H1 (cell line): ENCODE measurements at regions not wholly inside any gene's neighbourhood (a gene's known extent, or its start where the extent isn't known, plus 50 kb on each side); places are given as distances from the start of the nearest gene placed in this dataset.

ENCODE experiments used
- CTCF ChIA-PET: fragments of 300-600 bp; sonication (Branson Sonifier 250); formaldehyde crosslinking; loops from one replicate; lab custom pipeline; 2021; ENCODE audit not compliant: partially characterized antibody; lab: Charles Lee
- POLR2A ChIA-PET: fragments of 300-600 bp; sonication (Branson Sonifier 250); formaldehyde crosslinking; loops from one replicate; lab custom pipeline; 2021; ENCODE audit warnings: inconsistent platforms; ENCODE audit not compliant: partially characterized antibody; lab: Charles Lee
- DNase-seq, 2 experiments: peaks; one replicate each; pipeline versions ENCODE4 v3.0.0 to v3.0.0-alpha.2; 2010 to 2022; ENCODE audit warnings: low spot score in 2 of 2, low read depth in 1 of 2, mixed read lengths in 1 of 2
- FAIRE-seq: peaks from 2 replicates; lab custom pipeline; 2011; peaks lifted over from hg19 to GRCh38; lab: Jason Lieb, UNC
- H2AFZ ChIP-seq: 2 replicates; pipeline ENCODE4 v1.8.1; 2012; ENCODE audit warnings: low read length, inconsistent platforms
- H2AK5ac ChIP-seq: 2 replicates; pipeline ENCODE4 v1.6.1; 2013; ENCODE audit warnings: low read depth, low read length
- H2BK120ac ChIP-seq: replicated peaks from 2 replicates; pipeline ENCODE3; 2013; ENCODE audit warnings: low read depth, low read length, inconsistent platforms
- H2BK12ac ChIP-seq: 2 replicates; pipeline ENCODE4 v1.6.1; 2013; ENCODE audit warnings: low read depth, low read length
- H2BK15ac ChIP-seq: 2 replicates; pipeline ENCODE4 v1.6.1; 2013; ENCODE audit warnings: low read length
- H2BK20ac ChIP-seq: 2 replicates; pipeline ENCODE4 v1.6.1; 2013; ENCODE audit warnings: low read length
- H2BK5ac ChIP-seq: 2 replicates; pipeline ENCODE4 v1.6.1; 2013; ENCODE audit warnings: low read depth, low read length
- H3K14ac ChIP-seq: 2 replicates; pipeline ENCODE4 v1.6.1; 2013; ENCODE audit warnings: inconsistent platforms; ENCODE audit not compliant: insufficient read length
- H3K18ac ChIP-seq: 2 replicates; pipeline ENCODE4 v1.6.1; 2013; ENCODE audit warnings: low read length; ENCODE audit errors: extremely low read depth
- H3K23ac ChIP-seq: 2 replicates; pipeline ENCODE4 v1.6.1; 2013; ENCODE audit warnings: inconsistent platforms; ENCODE audit not compliant: insufficient read length
- H3K23me2 ChIP-seq: 2 replicates; pipeline ENCODE4 v1.6.1; 2013; ENCODE audit warnings: low read depth, low read length
- H3K27ac ChIP-seq: 2 replicates; pipeline ENCODE4 v1.6.1; 2011; ENCODE audit warnings: low read depth, low read length, inconsistent platforms
- H3K27me3 ChIP-seq, 4 experiments: replicated peaks in 1 of 4; 1 replicate in 1 of 4; 2 replicates in 3 of 4; pipeline versions ENCODE4 v1.6.1 to v1.8.1; 2011 to 2013; ENCODE audit warnings: low read length in 3 of 4, mild to moderate bottlenecking in 3 of 4, inconsistent platforms in 2 of 4, mixed read lengths in 2 of 4, moderate library complexity in 1 of 4; ENCODE audit not compliant: control insufficient read depth in 3 of 4, insufficient read depth in 3 of 4; ENCODE audit errors: extremely low read depth in 1 of 4
- H3K36me3 ChIP-seq, 4 experiments: 2 replicates each; pipeline versions ENCODE4 v1.6.1 to v1.8.1; 2011 to 2013; ENCODE audit warnings: mild to moderate bottlenecking in 4 of 4, low read length in 3 of 4, moderate library complexity in 2 of 4, control low read depth in 1 of 4, inconsistent platforms in 1 of 4; ENCODE audit not compliant: insufficient read depth in 4 of 4, control insufficient read depth in 2 of 4
- H3K4ac ChIP-seq: replicated peaks from 2 replicates; pipeline ENCODE3; 2013; ENCODE audit warnings: low read length, low read depth, mixed read lengths, inconsistent platforms; ENCODE audit not compliant: insufficient read length
- H3K4me1 ChIP-seq, 4 experiments: replicated peaks in 1 of 4; 1 replicate in 1 of 4; 2 replicates in 3 of 4; pipeline versions ENCODE4 v1.6.1 to v1.8.1; 2011 to 2013; ENCODE audit warnings: low read length in 3 of 4, inconsistent platforms in 2 of 4, mixed read lengths in 1 of 4; ENCODE audit not compliant: insufficient read depth in 4 of 4, control insufficient read depth in 3 of 4
- H3K4me2 ChIP-seq, 2 experiments: 2 replicates each; pipeline versions ENCODE4 v1.6.1 to v1.8.1; 2011 to 2013; ENCODE audit warnings: low read depth in 2 of 2, low read length in 2 of 2, control low read depth in 1 of 2, inconsistent platforms in 1 of 2, mild to moderate bottlenecking in 1 of 2; ENCODE audit not compliant: insufficient read depth in 1 of 2
- H3K4me3 ChIP-seq, 4 experiments: fragments of 200-600, 300-600 bp in 1 of 4; sonication (generic), shearing (Covaris generic), sonication (Bioruptor Twin) in 1 of 4; 2 replicates each; pipeline versions ENCODE4 v1.5.1 to v1.8.1; 2011 to 2016; ENCODE audit warnings: low read length in 4 of 4, low read depth in 3 of 4, control low read depth in 2 of 4, inconsistent platforms in 2 of 4, mild to moderate bottlenecking in 2 of 4, mixed read lengths in 1 of 4, moderate library complexity in 1 of 4; ENCODE audit not compliant: insufficient read depth in 2 of 4; ENCODE audit errors: extremely low read depth in 1 of 4
- H3K56ac ChIP-seq: replicated peaks from 2 replicates; pipeline ENCODE3; 2013; ENCODE audit warnings: low read depth, mild to moderate bottlenecking, mixed read lengths, low read length, inconsistent platforms; ENCODE audit not compliant: insufficient read length
- H3K79me1 ChIP-seq: 2 replicates; pipeline ENCODE4 v1.6.1; 2013; ENCODE audit warnings: low read depth, low read length, control low read depth
- H3K79me2 ChIP-seq, 2 experiments: 2 replicates each; pipeline versions ENCODE4 v1.6.1 to v1.8.1; 2012 to 2013; ENCODE audit warnings: low read length in 2 of 2, mild to moderate bottlenecking in 2 of 2, inconsistent platforms in 1 of 2; ENCODE audit not compliant: insufficient read depth in 2 of 2, control insufficient read depth in 1 of 2
- H3K9ac ChIP-seq, 4 experiments: replicated peaks in 1 of 4; 1 replicate in 1 of 4; 2 replicates in 3 of 4; pipeline versions ENCODE4 v1.6.1 to v1.8.1; 2011 to 2013; ENCODE audit warnings: low read depth in 3 of 4, low read length in 3 of 4, control low read depth in 2 of 4, mild to moderate bottlenecking in 2 of 4, moderate library complexity in 2 of 4, inconsistent platforms in 1 of 4; ENCODE audit errors: extremely low read depth in 1 of 4
- H3K9me3 ChIP-seq, 2 experiments: 2 replicates each; pipeline versions ENCODE4 v1.6.1 to v1.8.1; 2012 to 2013; ENCODE audit warnings: mild to moderate bottlenecking in 2 of 2, moderate library complexity in 2 of 2, control low read depth in 1 of 2, inconsistent platforms in 1 of 2, low read depth in 1 of 2, low read length in 1 of 2, mixed read lengths in 1 of 2; ENCODE audit not compliant: insufficient read depth in 2 of 2
- H4K20me1 ChIP-seq, 2 experiments: replicated peaks in 1 of 2; 2 replicates each; pipeline versions ENCODE3 to v1.8.1; 2011 to 2013; ENCODE audit warnings: inconsistent platforms in 2 of 2, low read length in 2 of 2, mild to moderate bottlenecking in 1 of 2; ENCODE audit not compliant: insufficient read depth in 2 of 2, control insufficient read depth in 1 of 2
- H4K5ac ChIP-seq: 2 replicates; pipeline ENCODE4 v1.6.1; 2013; ENCODE audit warnings: low read length, low read depth, mixed read lengths, inconsistent platforms; ENCODE audit not compliant: insufficient read length
- H4K8ac ChIP-seq: 2 replicates; pipeline ENCODE4 v1.8.0; 2013; ENCODE audit warnings: mild to moderate bottlenecking, moderate library complexity, low read length, inconsistent platforms; ENCODE audit not compliant: insufficient read depth; ENCODE audit errors: extremely low read depth
- H4K91ac ChIP-seq: replicated peaks from 2 replicates; pipeline ENCODE3; 2013; ENCODE audit warnings: low read length, mixed read lengths, inconsistent platforms; ENCODE audit not compliant: insufficient read length
- GABPA ChIP-seq: IDR thresholded peaks from 2 replicates; pipeline ENCODE4 v1.6.1; 2011; ENCODE audit warnings: mild to moderate bottlenecking, low read length, moderate library complexity, borderline replicate concordance; ENCODE audit not compliant: insufficient read depth
- JUN ChIP-seq: IDR thresholded peaks from 2 replicates; pipeline ENCODE4 v1.6.1; 2011; ENCODE audit warnings: low read depth, mild to moderate bottlenecking, improper control_type of control experiment, low read length
- JUND ChIP-seq: IDR thresholded peaks from 2 replicates; pipeline ENCODE4 v1.6.1; 2011; ENCODE audit warnings: mild to moderate bottlenecking, improper control_type of control experiment, low read length
- MAX ChIP-seq: IDR thresholded peaks from 2 replicates; pipeline ENCODE4 v1.6.1; 2012; ENCODE audit warnings: inconsistent platforms
- POLR2A ChIP-seq, 2 experiments: IDR thresholded peaks; 1 replicate in 1 of 2; 2 replicates in 1 of 2; pipeline ENCODE4 v1.6.1; 2011; ENCODE audit warnings: low read depth in 2 of 2, low read length in 2 of 2, mild to moderate bottlenecking in 2 of 2; ENCODE audit errors: control extremely low read depth in 1 of 2
- SIN3A ChIP-seq, 2 experiments: IDR thresholded peaks in 1 of 2; conservative IDR thresholded peaks in 1 of 2; 2 replicates each; pipeline ENCODE4 v1.6.1; 2011 to 2012; ENCODE audit warnings: low read length in 2 of 2, improper control_type of control experiment in 1 of 2, low read depth in 1 of 2, mild to moderate bottlenecking in 1 of 2
- WGBS, 2 experiments: shearing (Covaris generic) in 1 of 2; methylation state at CpG; one replicate each; pipeline versions ENCODE4 v1.1.6 to v1.1.7; 2013 to 2015; ENCODE audit warnings: low lambda C conversion rate in 2 of 2, mixed read lengths in 2 of 2, inconsistent platforms in 1 of 2, low coverage in 1 of 2, missing lambda C conversion rate in 1 of 2; ENCODE audit not compliant: insufficient replicate concordance in 2 of 2, insufficient coverage in 1 of 2, insufficient read length in 1 of 2; ENCODE audit errors: extremely low coverage in 1 of 2, missing lambda C conversion rate in 1 of 2; 5-methylcytosine and 5-hydroxymethylcytosine counted together

GRCh38 chr3:63753995-63754394, 65.1 kb upstream of the C3orf49 start:
- TF ChIP-seq GABPA (no peak), JUND (no peak), JUN (no peak), POLR2A (IDR thresholded peaks at IDR 0.05; ENCODE audit: control extremely low read depth in 1 of 2, low read depth in 2 of 2, low read length in 2 of 2) (no peak), SIN3A (conservative IDR thresholded peaks at IDR 0.05 in 1 of 2, IDR thresholded peaks at IDR 0.05 in 1 of 2; ENCODE audit: low read depth in 1 of 2, low read length in 2 of 2) (no peak), MAX (no peak)
- H3K9me3 ChIP-seq = no peaks in the 10 kb centered on the region
- H4K8ac ChIP-seq = no peak overlapping the region
- no peak overlapping the region for H3K14ac ChIP-seq
- no peak overlapping the region for H2BK120ac ChIP-seq
- no peak overlapping the region for H3K23ac ChIP-seq
- no peak overlapping the region for H4K5ac ChIP-seq
- 67% methylated on average over 5 of the region's 5 CpGs; no CpG with 5 or more reads in 1 of the 2 experiments for WGBS, 2 experiments
- no peak overlapping the region for H3K4ac ChIP-seq
- no peak for FAIRE-seq
- H3K79me2 ChIP-seq = no peaks in the 10 kb centered on the region
- H3K36me3 ChIP-seq = no peaks in the 10 kb centered on the region
- H4K91ac ChIP-seq = no peak overlapping the region
- H2AK5ac ChIP-seq = no peak overlapping the region
- H3K27ac ChIP-seq = no peak overlapping the region
- no peak overlapping the region for H3K56ac ChIP-seq
- H3K4me3 ChIP-seq = no peak overlapping the region
- no peaks in the 10 kb centered on the region for H4K20me1 ChIP-seq
- no peak overlapping the region for H2BK12ac ChIP-seq
- H2BK20ac ChIP-seq = no peak overlapping the region
- no peak overlapping the region for H3K4me2 ChIP-seq
- no peaks in the 10 kb centered on the region for H3K79me1 ChIP-seq
- H3K9ac ChIP-seq = no peak overlapping the region
- H3K4me1 ChIP-seq = peaks cover 0 to 3% (median 0%) of the 10 kb centered on the region in 4 experiments; a peak in 1 of 7 replicates
- no peak overlapping the region for H2AFZ ChIP-seq
- DNase-seq = no peak
- no peak overlapping the region for H2BK5ac ChIP-seq
- POLR2A ChIA-PET = no interaction called here
- H3K27me3 ChIP-seq = no peaks in the 10 kb centered on the region
- CTCF ChIA-PET = no interaction called here
- no peak overlapping the region for H3K18ac ChIP-seq
- H2BK15ac ChIP-seq = no peak overlapping the region
- H3K23me2 ChIP-seq = no peaks in the 10 kb centered on the region
